Liver (tissue), 7 donors: ENCODE measurements at regions not wholly inside any gene's neighbourhood (a gene's known extent, or its start where the extent isn't known, plus 50 kb on each side); places are given as distances from the start of the nearest gene placed in this dataset.

Source experiments
- DNase-seq: peaks from one replicate; pipeline ENCODE4 v3.0.0-alpha.2; 2017; ENCODE audit warnings: low spot score
- H3K27ac ChIP-seq, 2 donors: one replicate each; pipeline ENCODE4 v1.7.0; 2013; ENCODE audit warnings: inconsistent platforms in 2 of 2, low read length in 2 of 2, control low read depth in 1 of 2, low read depth in 1 of 2, mild to moderate bottlenecking in 1 of 2
- H3K27me3 ChIP-seq, 4 donors: one replicate each; pipeline versions ENCODE4 v1.6.1 to v1.7.0; 2013; ENCODE audit warnings: low read length in 3 of 4, inconsistent platforms in 1 of 4, mild to moderate bottlenecking in 1 of 4, moderate library complexity in 1 of 4; ENCODE audit not compliant: control insufficient read depth in 4 of 4, insufficient read depth in 4 of 4
- H3K36me3 ChIP-seq, 4 donors: one replicate each; pipeline versions ENCODE4 v1.6.1 to v1.7.0; 2013; ENCODE audit warnings: low read length in 3 of 4, mild to moderate bottlenecking in 3 of 4, low read depth in 1 of 4, moderate library complexity in 1 of 4; ENCODE audit not compliant: control insufficient read depth in 4 of 4, insufficient read depth in 3 of 4
- H3K4me1 ChIP-seq, 4 donors: one replicate each; pipeline versions ENCODE4 v1.6.1 to v1.7.0; 2013; ENCODE audit warnings: low read length in 3 of 4, mild to moderate bottlenecking in 3 of 4, moderate library complexity in 1 of 4; ENCODE audit not compliant: control insufficient read depth in 4 of 4, insufficient read depth in 4 of 4
- H3K4me3 ChIP-seq, 3 donors: one replicate each; pipeline versions ENCODE4 v1.6.1 to v1.7.0; 2013; ENCODE audit warnings: low read length in 3 of 3, control low read depth in 1 of 3, low read depth in 1 of 3, mild to moderate bottlenecking in 1 of 3
- H3K9ac ChIP-seq, 2 donors: one replicate each; pipeline ENCODE4 v1.7.0; 2013; ENCODE audit warnings: low read length in 2 of 2, mild to moderate bottlenecking in 2 of 2, moderate library complexity in 2 of 2, control low read depth in 1 of 2, low read depth in 1 of 2
- H3K9me3 ChIP-seq, 4 donors: one replicate each; pipeline versions ENCODE4 v1.6.1 to v1.7.0; 2013; ENCODE audit warnings: low read length in 3 of 4; ENCODE audit not compliant: control insufficient read depth in 4 of 4
- EGR1 ChIP-seq, 2 donors: IDR thresholded peaks; 2 replicates each; pipeline ENCODE4 v1.6.1; 2016 to 2018; ENCODE audit warnings: antibody characterized with exemption in 2 of 2, low read depth in 2 of 2
- FOXA1 ChIP-seq: IDR thresholded peaks from 2 replicates; pipeline ENCODE4 v1.6.1; 2016; ENCODE audit warnings: antibody characterized with exemption
- FOXA2 ChIP-seq: IDR thresholded peaks from 2 replicates; pipeline ENCODE4 v1.6.1; 2016; ENCODE audit warnings: antibody characterized with exemption
- GABPA ChIP-seq, 2 donors: IDR thresholded peaks in 1 of 2; conservative IDR thresholded peaks in 1 of 2; 2 replicates each; pipeline ENCODE4 v1.6.1; 2016; ENCODE audit warnings: antibody characterized with exemption in 2 of 2, mild to moderate bottlenecking in 1 of 2, moderate library complexity in 1 of 2
- HNF4A ChIP-seq, 2 donors: conservative IDR thresholded peaks; 2 replicates each; pipeline ENCODE4 v1.6.1; 2016; ENCODE audit warnings: antibody characterized with exemption in 2 of 2, mild to moderate bottlenecking in 2 of 2
- HNF4G ChIP-seq: IDR thresholded peaks from 2 replicates; pipeline ENCODE4 v1.6.1; 2016; ENCODE audit warnings: antibody characterized with exemption
- JUND ChIP-seq, 2 donors: IDR thresholded peaks; 2 replicates each; pipeline ENCODE4 v1.6.1; 2016; ENCODE audit warnings: antibody characterized with exemption in 2 of 2
- NR2F2 ChIP-seq: IDR thresholded peaks from 2 replicates; pipeline ENCODE4 v1.6.1; 2016; ENCODE audit warnings: antibody characterized with exemption
- RAD21 ChIP-seq, 2 donors: IDR thresholded peaks; 2 replicates each; pipeline ENCODE4 v1.6.1; 2016; ENCODE audit warnings: antibody characterized with exemption in 2 of 2, mild to moderate bottlenecking in 2 of 2
- REST ChIP-seq: IDR thresholded peaks from 2 replicates; pipeline ENCODE4 v1.6.1; 2016; ENCODE audit warnings: antibody characterized with exemption, mild to moderate bottlenecking
- RXRA ChIP-seq, 2 donors: IDR thresholded peaks; 2 replicates each; pipeline ENCODE4 v1.6.1; 2017 to 2018; ENCODE audit warnings: antibody characterized with exemption in 2 of 2, mild to moderate bottlenecking in 1 of 2
- SP1 ChIP-seq: IDR thresholded peaks from 2 replicates; pipeline ENCODE4 v1.6.1; 2018; ENCODE audit warnings: antibody characterized with exemption, mild to moderate bottlenecking
- TAF1 ChIP-seq: conservative IDR thresholded peaks from 2 replicates; pipeline ENCODE4 v1.6.1; 2016; ENCODE audit warnings: antibody characterized with exemption, mild to moderate bottlenecking
- YY1 ChIP-seq: IDR thresholded peaks from 2 replicates; pipeline ENCODE4 v1.6.1; 2016; ENCODE audit warnings: antibody characterized with exemption, mild to moderate bottlenecking
- TF ChIP-seq, protein P1 (sequence below): IDR thresholded peaks from 2 replicates; pipeline ENCODE4 v1.6.1; 2016; ENCODE audit warnings: antibody characterized with exemption
- TF ChIP-seq, protein P2 (sequence below): IDR thresholded peaks from 2 replicates; pipeline ENCODE4 v1.6.1; 2016; ENCODE audit warnings: antibody characterized with exemption
- TF ChIP-seq, protein P3 (sequence below): fragments of 150-350 bp; IDR thresholded peaks from 2 replicates; pipeline ENCODE4 v1.5.1; 2017; ENCODE audit warnings: improper control_type of control experiment, low read depth, low read length; ENCODE audit not compliant: missing input control
- donor health status: healthy.
- donor health status: healthy.
- donor health status: healthy.
- donor health status: healthy.

GRCh38 chr2:185433824-185434223, 304.8 kb upstream of the FSIP2 start (continued):
- TF ChIP-seq YY1 (no peak), TAF1 (no peak), FOXA1 (no peak), RAD21 (IDR thresholded peaks at IDR 0.05) (no peak), FOXA2 (no peak), JUND (IDR thresholded peaks at IDR 0.05) (no peak), RXRA (IDR thresholded peaks at IDR 0.05) (no peak)
- TF ChIP-seq, protein P1, sequence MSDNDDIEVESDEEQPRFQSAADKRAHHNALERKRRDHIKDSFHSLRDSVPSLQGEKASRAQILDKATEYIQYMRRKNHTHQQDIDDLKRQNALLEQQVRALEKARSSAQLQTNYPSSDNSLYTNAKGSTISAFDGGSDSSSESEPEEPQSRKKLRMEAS: no peak

DNA sequence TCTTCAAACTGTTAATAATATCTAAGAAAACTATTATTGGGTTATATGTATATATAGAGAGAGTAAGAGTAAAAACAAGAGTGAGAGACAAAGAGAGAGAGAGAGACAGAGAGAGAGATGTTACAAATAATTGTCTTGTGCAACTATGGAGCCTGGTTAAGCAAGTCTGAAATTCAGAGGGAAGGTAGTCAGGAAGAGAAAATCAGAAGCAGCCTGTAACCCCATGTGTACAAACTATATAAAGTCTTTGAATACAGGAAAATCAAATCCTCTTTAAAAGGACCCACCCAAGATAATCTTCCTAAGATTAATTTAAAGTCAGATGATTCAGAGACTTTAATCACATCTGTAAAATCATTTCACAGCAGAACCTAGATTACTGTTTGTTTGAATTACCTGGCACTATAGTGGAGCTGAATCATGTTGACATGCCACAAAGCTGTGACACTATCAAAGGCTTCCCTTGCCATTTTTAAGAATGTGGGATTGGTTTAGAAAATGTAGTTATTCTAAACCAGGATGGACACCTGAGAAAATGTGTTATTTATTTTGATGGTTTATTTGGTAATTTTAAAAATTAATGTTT, 301.7 kb upstream of the FSIP2 start:
- H3K9ac ChIP-seq: no peak overlapping the region
- H3K4me3 ChIP-seq: no peak overlapping the region
- no peaks in the 10 kb centered on the region for H3K4me1 ChIP-seq
- no peaks in the 10 kb centered on the region for H3K36me3 ChIP-seq
- no peak overlapping the region for H3K27ac ChIP-seq
- no peaks in the 10 kb centered on the region for H3K9me3 ChIP-seq
- DNase-seq: no peak
- TF ChIP-seq FOXA2 (no peak), REST (no peak), EGR1 (IDR thresholded peaks at IDR 0.05; ENCODE audit: low read depth in 2 of 2) (no peak), YY1 (no peak), JUND (IDR thresholded peaks at IDR 0.05) (no peak), TAF1 (no peak), SP1 (no peak), NR2F2 (no peak), GABPA (IDR thresholded peaks at IDR 0.05 in 1 of 2, conservative IDR thresholded peaks at IDR 0.05 in 1 of 2) (no peak), HNF4G (no peak), RXRA (IDR thresholded peaks at IDR 0.05) (no peak), HNF4A (conservative IDR thresholded peaks at IDR 0.05) (no peak)
- TF ChIP-seq, protein P2, sequence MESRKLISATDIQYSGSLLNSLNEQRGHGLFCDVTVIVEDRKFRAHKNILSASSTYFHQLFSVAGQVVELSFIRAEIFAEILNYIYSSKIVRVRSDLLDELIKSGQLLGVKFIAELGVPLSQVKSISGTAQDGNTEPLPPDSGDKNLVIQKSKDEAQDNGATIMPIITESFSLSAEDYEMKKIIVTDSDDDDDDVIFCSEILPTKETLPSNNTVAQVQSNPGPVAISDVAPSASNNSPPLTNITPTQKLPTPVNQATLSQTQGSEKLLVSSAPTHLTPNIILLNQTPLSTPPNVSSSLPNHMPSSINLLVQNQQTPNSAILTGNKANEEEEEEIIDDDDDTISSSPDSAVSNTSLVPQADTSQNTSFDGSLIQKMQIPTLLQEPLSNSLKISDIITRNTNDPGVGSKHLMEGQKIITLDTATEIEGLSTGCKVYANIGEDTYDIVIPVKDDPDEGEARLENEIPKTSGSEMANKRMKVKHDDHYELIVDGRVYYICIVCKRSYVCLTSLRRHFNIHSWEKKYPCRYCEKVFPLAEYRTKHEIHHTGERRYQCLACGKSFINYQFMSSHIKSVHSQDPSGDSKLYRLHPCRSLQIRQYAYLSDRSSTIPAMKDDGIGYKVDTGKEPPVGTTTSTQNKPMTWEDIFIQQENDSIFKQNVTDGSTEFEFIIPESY: no peak
- TF ChIP-seq, protein P1: no peak
- TF ChIP-seq, protein P3, sequence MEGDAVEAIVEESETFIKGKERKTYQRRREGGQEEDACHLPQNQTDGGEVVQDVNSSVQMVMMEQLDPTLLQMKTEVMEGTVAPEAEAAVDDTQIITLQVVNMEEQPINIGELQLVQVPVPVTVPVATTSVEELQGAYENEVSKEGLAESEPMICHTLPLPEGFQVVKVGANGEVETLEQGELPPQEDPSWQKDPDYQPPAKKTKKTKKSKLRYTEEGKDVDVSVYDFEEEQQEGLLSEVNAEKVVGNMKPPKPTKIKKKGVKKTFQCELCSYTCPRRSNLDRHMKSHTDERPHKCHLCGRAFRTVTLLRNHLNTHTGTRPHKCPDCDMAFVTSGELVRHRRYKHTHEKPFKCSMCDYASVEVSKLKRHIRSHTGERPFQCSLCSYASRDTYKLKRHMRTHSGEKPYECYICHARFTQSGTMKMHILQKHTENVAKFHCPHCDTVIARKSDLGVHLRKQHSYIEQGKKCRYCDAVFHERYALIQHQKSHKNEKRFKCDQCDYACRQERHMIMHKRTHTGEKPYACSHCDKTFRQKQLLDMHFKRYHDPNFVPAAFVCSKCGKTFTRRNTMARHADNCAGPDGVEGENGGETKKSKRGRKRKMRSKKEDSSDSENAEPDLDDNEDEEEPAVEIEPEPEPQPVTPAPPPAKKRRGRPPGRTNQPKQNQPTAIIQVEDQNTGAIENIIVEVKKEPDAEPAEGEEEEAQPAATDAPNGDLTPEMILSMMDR: no peak
- no peaks in the 10 kb centered on the region for H3K27me3 ChIP-seq
